Stimulated activated CD4-positive, alpha-beta T cell treated with anti-CD3 and anti-CD28 coated beads, TNF-alpha, amount 100 ng/mL, for 24 hours (primary cell): ENCODE measurements at regions not wholly inside any gene's neighbourhood (a gene's known extent, or its start where the extent isn't known, plus 50 kb on each side); places are given as distances from the start of the nearest gene placed in this dataset.

Experiments
- DNase-seq, 3 experiments: peaks; one replicate each; pipeline ENCODE4 v3.0.0-alpha.2; 2020; ENCODE audit warnings: low read depth in 3 of 3

- no peak for DNase-seq
Measured at GRCh38 chr6:113558431-113558830, 298.7 kb upstream of the MARCKS start.

DNA sequence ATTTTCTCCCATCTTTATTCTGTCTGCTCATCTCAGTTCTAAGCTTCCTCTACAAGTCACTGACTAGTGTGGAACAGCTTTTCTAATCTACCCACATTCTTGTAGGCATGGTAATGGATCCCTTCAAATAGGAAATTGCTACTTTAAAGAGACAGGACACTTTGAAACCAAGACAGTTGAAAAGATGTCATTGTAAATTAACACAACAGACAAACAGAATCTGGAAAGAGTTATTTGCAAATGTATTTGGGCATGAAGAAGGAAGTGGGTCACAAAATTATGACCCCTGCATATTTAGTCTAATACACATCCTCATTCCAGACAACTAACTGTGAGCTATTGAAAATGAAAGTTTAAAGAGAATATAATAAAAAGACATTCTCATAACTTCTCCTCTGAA lies 298.2 kb upstream of the MARCKS start:
- no peak for DNase-seq

DNA sequence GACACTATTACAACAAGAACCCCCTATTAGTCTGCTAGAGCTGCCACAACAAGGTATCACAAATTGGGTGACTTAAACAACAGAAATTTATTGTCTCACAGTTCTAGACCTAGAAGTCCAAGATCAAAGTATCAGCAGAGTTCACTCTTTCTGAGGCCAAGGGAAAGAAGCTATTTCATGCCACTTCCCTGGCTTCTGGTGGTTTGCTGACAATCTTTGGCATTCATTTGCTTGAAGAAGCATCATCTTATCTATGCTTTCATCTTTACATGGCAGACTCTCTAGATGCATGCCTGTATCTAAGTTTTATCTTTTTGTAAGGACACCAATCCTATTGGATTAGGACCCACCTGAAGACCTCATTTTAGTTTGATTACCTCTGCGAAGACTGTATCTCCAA lies 296.8 kb upstream of the MARCKS start:
- no peak for DNase-seq

DNA sequence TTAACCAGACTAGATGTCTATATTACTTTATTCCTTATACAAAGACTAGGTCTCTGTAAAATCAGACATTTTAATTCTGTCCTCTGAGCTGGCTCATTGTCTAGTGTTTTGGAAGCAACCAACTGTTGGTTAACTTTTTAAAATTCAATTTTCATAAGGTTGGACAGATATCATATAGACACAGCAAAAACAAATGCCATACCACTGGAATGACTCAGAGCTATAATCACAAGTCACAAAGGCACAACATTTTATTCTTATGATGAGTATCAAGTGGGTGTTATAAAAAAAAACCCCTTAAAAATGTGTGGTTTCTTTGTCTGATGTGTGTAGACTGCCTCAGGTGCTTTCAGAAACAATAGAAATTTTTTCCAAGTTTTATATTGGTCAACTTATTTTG lies 296.2 kb upstream of the MARCKS start:
- DNase-seq = no peak

DNA sequence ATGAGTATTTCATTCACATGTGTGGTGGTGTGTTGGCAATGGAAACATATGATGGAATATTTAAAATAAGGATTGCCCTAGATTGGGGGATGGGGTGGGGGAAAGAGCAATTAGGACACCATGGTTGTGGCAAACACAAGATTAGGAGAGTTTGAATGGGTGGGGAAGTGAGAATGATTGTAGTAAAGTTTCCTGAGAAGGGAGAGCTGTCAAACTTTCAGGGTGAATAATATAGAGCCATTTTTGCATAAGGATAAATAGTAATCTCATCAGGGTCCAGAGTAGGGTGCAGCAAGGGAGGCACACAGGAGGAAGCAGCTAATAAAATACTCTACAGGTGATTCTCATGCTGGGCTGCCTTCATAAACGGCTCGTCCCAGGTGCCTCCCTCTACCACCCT lies 294.9 kb upstream of the MARCKS start:
- no peak for DNase-seq

DNA sequence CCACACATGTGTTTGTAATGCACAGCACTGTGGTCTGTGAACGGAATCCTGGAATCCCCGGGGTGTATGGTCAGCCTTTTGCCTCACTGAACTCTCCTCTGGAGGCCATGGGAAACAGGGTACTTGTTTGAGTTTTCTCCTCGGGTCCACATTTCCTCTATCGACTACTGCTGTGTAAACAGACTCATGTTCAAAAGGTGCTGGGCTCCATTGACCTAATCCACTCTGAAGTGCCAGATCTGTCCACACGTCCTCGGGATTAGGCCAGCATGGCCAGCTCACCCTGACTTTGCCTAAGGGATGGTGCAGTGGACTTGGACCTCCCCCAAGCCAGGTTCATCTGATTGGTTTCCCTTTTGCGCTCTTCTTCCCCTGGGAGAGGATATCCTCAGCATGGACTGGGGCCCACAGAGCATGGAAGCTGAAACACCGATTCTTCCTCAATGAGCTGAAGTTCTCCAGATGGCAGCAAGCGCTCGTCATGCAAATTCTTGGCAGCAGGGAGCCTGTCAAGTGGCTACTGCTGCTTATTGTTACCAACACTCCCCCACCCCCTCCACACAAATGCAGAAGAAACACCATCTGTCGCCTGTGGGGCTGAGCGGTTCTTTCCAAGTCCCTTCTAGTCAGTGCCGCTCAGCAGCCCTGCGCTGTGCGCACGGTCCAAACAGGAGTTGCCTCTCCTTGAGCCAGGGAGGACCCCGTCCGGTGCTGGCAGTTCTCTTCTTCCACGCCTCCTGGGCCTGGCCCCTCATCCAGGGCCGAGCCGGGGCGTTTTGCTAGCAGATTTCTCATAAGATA lies 292.6 kb upstream of the MARCKS start:
- no peak for DNase-seq

- no peak for DNase-seq
Measured at GRCh38 chr6:113565306-113565705, 291.8 kb upstream of the MARCKS start.

DNA sequence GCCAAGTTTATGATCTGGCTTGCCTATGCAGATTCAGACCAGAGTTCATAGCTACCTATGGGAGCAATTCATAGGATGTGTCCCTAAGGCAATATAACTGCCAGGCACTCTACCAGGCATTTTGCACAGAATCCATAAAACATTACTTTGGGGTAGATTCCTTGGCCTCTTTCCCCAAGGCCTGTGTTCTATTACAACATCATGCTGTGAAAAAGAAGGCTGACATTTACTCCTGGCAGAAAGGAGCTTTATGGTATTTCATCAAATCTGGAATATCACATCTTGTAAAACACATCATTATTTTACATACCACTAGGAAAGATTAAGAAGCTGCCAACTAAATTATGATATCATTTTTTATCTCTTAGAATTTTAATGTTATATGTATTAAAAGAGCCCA lies 287.0 kb upstream of the MARCKS start:
- DNase-seq = no peak

GRCh38 chr6:113570641-113571040 lies 286.5 kb upstream of the MARCKS start:
- no peak for DNase-seq

DNA sequence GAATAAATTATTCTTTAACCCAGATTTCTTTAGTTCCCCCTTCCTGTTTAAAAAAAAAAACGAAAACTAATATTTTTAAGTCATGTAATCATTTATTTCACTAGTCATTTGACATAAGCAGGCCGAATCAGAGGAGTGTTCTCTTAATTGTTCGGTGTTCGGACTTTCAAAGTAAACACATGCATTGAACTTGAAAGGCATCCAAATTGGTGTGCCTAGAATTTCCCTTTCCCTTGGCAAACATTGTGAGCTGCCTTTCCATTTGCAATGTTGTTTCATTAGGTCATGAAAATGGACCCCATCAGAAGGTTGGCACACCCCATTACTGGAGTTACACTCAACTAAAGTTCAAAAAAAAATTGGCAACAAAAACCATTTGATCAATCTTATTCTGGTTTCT lies 283.0 kb upstream of the MARCKS start:
- no peak for DNase-seq

DNA sequence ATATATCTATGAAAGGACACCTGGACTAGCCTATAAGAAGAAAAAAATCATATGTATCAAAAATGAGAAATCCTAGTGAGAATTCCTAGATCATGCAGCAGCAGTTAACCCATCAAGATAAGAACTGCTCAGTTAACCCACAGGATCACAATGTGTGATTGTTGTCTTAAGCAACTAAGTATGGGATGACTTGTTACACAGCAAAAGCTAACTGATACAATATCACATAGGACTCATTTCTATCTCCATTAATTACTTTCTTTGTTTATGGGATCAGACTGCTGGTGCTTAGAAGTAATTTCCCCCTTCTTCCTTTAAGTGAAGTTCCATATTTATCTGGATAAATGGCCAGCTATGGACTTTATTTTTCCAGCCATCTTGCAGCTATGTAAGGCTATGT lies 280.8 kb upstream of the MARCKS start:
- DNase-seq = no peak

DNA sequence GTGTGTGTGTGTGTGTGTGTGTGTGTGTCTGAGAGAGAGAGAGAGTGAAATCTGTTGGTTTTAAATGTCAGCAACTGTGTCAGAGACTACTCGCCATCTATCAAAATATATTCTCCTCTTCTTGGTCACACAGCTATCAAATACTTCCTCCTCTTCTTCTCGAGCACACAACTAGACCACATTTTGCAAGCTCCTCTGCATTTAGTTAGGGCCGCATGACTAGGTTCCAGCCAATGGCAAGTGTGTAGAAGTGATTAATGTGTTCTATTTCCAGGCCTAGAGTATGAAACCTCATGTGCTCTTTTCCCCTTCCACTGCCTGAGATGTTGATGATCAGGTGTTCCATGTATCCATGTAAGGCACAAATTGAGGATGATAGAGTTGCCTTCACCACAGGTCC lies 278.5 kb upstream of the MARCKS start:
- no peak for DNase-seq

DNA sequence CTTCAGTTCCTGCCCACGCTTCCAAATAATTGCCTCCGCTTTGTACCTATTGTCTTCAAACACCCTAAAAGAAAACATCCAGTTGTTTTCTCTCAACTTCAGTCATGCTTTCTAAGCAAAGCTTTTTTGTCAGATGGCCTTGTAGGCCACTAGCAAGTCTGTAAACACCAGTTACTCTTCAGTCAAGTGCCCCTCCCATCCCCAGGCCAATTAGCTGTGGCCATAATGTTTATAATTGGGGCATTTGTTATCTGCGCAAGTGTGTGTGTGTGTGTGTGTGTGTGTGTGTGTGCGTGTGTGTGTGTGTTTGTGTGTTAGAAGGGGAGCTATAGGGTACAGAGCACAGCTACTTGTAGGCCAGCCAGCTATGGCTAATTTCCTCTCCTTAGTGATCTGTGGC lies 272.4 kb upstream of the MARCKS start:
- no peak for DNase-seq

- DNase-seq = no peak
Measured at GRCh38 chr6:113585246-113585645, 271.9 kb upstream of the MARCKS start.

DNA sequence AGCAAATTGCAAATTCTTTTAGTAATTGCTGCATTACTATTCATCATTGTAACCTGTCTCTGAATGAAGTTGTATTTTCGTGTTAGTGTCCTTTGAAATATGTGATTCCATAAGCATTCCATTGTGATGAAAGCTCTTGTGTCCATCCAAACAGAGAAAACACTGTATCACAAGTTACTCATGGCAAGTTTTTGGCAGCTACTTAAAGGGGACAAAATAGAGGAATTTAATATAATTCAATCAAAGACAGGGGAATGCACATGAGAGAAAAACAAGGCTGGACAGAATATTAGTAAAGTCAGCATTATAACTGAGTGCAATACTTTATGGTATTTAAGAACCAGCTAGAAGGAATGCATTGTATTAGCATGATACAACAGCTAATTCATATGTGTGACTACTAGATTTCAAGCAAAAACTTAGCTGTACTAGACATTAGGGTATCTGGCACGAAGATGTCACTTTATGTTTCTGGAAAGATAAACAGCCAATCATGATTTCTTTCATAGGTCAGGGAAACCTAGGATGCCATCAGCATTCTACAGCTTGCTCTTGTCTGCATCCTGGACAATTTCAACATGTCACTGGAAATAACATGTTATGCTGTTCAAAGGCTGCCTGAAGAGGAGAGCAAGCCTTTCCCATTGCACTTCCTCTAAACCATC lies 270.6 kb upstream of the MARCKS start:
- DNase-seq = no peak

DNA sequence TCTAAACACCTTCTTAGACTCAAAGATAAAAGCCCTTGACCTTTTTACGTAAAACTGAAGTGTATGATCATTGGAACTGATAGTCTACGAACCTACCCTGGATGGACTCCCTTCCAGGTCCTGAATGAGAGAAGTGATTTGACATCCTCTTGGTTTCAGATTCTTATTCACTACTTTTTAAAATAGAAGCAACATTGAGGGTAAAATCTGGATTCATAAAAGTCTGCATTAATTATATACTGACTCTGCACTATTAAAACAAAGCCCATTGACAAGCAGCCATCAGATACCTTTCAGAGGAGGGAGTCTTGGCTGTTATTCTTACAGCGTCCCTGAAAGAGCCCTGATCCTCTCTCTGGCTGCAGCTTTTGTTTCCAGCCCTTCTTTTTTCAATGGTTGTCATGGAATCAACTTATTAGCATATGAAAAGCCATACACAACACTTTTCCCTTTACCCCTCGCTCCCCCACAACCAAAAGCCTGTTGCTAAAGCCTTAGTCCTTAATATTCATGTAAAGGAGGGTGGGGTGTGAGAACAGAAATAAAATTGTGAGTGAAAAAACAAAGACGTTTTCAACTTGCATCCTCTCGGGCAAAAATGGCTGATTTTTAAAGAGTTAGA lies 270.0 kb upstream of the MARCKS start:
- DNase-seq = no peak

DNA sequence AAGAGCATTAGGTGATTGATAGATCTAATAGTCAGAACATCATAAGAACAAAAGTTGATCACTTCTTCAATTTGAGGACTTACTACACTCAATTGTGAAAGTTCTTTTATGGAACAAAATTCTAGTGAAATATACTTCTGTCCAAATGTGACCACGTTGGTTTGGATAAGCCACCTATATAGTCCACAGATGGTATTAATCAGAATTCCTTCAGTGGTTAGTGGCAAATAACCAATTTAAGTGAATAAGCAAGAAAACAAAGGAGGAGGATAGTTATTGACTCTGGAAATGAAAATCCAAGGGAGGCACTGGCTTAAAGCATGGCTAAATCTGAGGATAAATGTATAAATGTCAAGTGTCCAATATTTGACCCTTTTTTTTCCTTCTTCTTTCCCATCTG lies 268.5 kb upstream of the MARCKS start:
- no peak for DNase-seq

GRCh38 chr6:113591896-113592827 lies 265.0 kb upstream of the MARCKS start:
- no peak for DNase-seq

DNA sequence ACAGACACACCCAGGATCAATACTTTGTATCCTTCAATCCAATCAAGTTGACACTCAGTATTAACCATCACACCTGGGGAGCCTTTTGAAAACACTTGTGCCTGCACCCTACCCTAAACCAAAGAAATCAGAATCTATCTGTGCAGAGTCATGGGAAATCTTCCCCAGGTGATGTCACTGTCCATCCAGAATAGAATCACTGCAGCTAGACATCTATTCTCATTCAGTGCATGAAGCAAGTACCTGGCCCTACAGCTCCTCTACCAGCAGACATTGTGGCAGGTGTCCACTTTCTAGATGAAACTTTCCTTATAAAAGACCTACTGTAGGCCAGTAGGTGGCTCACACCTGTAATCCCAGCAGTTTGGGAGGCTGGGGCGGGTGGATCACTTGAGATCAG lies 262.4 kb upstream of the MARCKS start:
- DNase-seq = no peak

DNA sequence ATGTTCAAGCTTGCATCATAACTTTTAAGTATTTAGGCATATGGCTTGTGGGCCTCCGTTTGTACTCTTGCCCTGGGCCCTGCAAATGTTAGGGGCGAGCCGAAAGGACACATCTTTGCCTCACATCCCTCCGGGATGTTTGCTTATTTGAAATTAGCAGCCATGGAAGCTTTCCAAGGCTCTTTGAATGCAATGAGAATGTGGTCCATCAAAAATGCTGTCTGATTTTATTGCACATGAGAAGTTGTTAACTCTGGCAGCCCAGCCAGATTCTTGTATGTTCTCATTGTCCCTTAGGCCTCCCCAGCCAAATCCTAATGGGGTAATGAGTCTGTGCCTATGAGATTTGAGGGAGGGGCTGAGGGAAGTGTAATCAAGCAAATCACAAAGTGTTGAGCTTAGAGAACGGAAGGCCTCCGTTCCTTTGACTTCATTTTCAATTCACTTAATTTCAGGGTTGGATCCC lies 261.2 kb upstream of the MARCKS start:
- DNase-seq = no peak

GRCh38 chr6:113596387-113597230 lies 260.5 kb upstream of the MARCKS start:
- no peak for DNase-seq
